ENCODE measurements at regions not wholly inside any gene's neighbourhood (a gene's known extent, or its start where the extent isn't known, plus 50 kb on each side); places are given as distances from the start of the nearest gene placed in this dataset.

GRCh38 chrX:56000729-56001128 lies 231.4 kb upstream of the KLF8 start:
- Histone ChIP-seq H3K9me2 (ENCODE audit: low read depth, low read length) (no peaks in the 10 kb centered on the region), H3K27ac (ENCODE audit: low read depth, low read length, poor library complexity, severe bottlenecking) (no peak overlapping the region), H3K27me3 (ENCODE audit: insufficient read depth, low read length) (no peaks in the 10 kb centered on the region), H3K4me3 (ENCODE audit: low read depth, low read length, poor library complexity, severe bottlenecking) (no peak overlapping the region), H3F3A (ENCODE audit: insufficient read depth, low read length) (no peaks in the 10 kb centered on the region), H3K36me3 (ENCODE audit: insufficient read depth, low read length) (no peaks in the 10 kb centered on the region), H3K4me2 (ENCODE audit: low read length) (no peak overlapping the region), H3K9me3 (ENCODE audit: low read length) (no peaks in the 10 kb centered on the region), H3K4me1 (ENCODE audit: insufficient read depth, low read length, severe bottlenecking) (no peaks in the 10 kb centered on the region), H4K20me1 (ENCODE audit: insufficient read depth, low read length) (no peaks in the 10 kb centered on the region), H2AFZ (ENCODE audit: low read length) (no peak overlapping the region), H3K9ac (ENCODE audit: low read length) (no peak overlapping the region), H3K79me2 (ENCODE audit: insufficient read depth, low read length) (no peaks in the 10 kb centered on the region)
- TF ChIP-seq CTCF (IDR thresholded peaks at IDR 0.05; ENCODE audit: low read length) (no peak), EZH2 (IDR thresholded peaks at IDR 0.05; ENCODE audit: borderline replicate concordance, low read length) (no peak)

GRCh38 chrX:56025872-56026571 lies 206.1 kb upstream of the KLF8 start:
- H3K9me2 ChIP-seq (ENCODE audit: low read depth, low read length), result no peaks in the 10 kb centered on the region
- H3K27ac ChIP-seq (ENCODE audit: low read depth, low read length, poor library complexity, severe bottlenecking), result no peak overlapping the region
- H3K79me2 ChIP-seq (ENCODE audit: insufficient read depth, low read length), result no peaks in the 10 kb centered on the region
- H3K4me1 ChIP-seq (ENCODE audit: insufficient read depth, low read length, severe bottlenecking), result peaks cover 32% of the 10 kb centered on the region
- H3K4me3 ChIP-seq (ENCODE audit: low read depth, low read length, poor library complexity, severe bottlenecking), result no peak overlapping the region
- H3K27me3 ChIP-seq (ENCODE audit: insufficient read depth, low read length), result no peaks in the 10 kb centered on the region
- no peaks in the 10 kb centered on the region for H3K36me3 ChIP-seq (ENCODE audit: insufficient read depth, low read length)
- no peak overlapping the region; the same call in 1 of the 2 replicates for H3K9ac ChIP-seq (ENCODE audit: low read length)
- H4K20me1 ChIP-seq (ENCODE audit: insufficient read depth, low read length), result no peaks in the 10 kb centered on the region
- H3K9me3 ChIP-seq (ENCODE audit: low read length), result no peaks in the 10 kb centered on the region
- peak; percentile 8; the same call in 1 of the 2 replicates for TF ChIP-seq CTCF (IDR thresholded peaks at IDR 0.05; ENCODE audit: low read length)
- no peak for TF ChIP-seq EZH2 (IDR thresholded peaks at IDR 0.05; ENCODE audit: borderline replicate concordance, low read length)
- H2AFZ ChIP-seq (ENCODE audit: low read length), result no peak overlapping the region
- H3F3A ChIP-seq (ENCODE audit: insufficient read depth, low read length), result no peaks in the 10 kb centered on the region
- H3K4me2 ChIP-seq (ENCODE audit: low read length), result peak overlapping the region; percentile 16; the same call in 1 of the 2 replicates

DNA sequence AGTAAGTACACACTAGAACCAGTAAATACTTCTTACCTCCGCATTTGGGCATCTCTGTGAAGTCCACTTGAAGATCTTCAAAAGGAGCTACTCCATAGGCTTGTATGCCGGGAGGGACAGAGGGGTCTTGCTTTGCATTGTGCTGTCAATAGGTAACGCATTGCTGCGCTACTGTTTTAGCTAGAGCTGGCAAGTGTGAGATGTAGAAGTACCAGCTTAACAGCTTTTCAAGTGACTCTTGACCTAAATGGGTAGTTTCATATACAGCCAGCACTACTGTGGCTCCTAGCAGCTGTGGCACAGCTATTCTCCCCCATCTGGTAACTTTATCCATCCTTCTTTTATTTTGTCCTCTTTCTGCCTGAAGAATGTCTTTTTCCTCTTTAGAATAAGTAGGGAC lies 205.3 kb upstream of the KLF8 start:
- Histone ChIP-seq H3K9me2 (ENCODE audit: low read depth, low read length) (no peaks in the 10 kb centered on the region), H3K4me3 (ENCODE audit: low read depth, low read length, poor library complexity, severe bottlenecking) (no peak overlapping the region), H3K4me1 (ENCODE audit: insufficient read depth, low read length, severe bottlenecking) (peaks cover 32% of the 10 kb centered on the region), H3K9me3 (ENCODE audit: low read length) (no peaks in the 10 kb centered on the region), H2AFZ (ENCODE audit: low read length) (no peak overlapping the region), H3K4me2 (ENCODE audit: low read length) (no peak overlapping the region), H4K20me1 (ENCODE audit: insufficient read depth, low read length) (no peaks in the 10 kb centered on the region), H3K79me2 (ENCODE audit: insufficient read depth, low read length) (no peaks in the 10 kb centered on the region), H3K27ac (ENCODE audit: low read depth, low read length, poor library complexity, severe bottlenecking) (peak overlapping the region; percentile 65), H3K36me3 (ENCODE audit: insufficient read depth, low read length) (no peaks in the 10 kb centered on the region), H3F3A (ENCODE audit: insufficient read depth, low read length) (no peaks in the 10 kb centered on the region), H3K27me3 (ENCODE audit: insufficient read depth, low read length) (no peaks in the 10 kb centered on the region), H3K9ac (ENCODE audit: low read length) (no peak overlapping the region)
- TF ChIP-seq CTCF (IDR thresholded peaks at IDR 0.05; ENCODE audit: low read length), result no peak
- no peak for TF ChIP-seq EZH2 (IDR thresholded peaks at IDR 0.05; ENCODE audit: borderline replicate concordance, low read length)

Measured in OCI-LY1 (cell line).